ENCODE measurements at regions not wholly inside any gene's neighbourhood (a gene's known extent, or its start where the extent isn't known, plus 50 kb on each side); places are given as distances from the start of the nearest gene placed in this dataset.

GRCh38 chr6:80472271-80472670 lies 365.8 kb downstream of the BCKDHB start:
- no peak for TF ChIP-seq EZH2 (IDR thresholded peaks at IDR 0.05; ENCODE audit: borderline replicate concordance, low read length)
- no peak for TF ChIP-seq CTCF (IDR thresholded peaks at IDR 0.05; ENCODE audit: low read length)

Data from OCI-LY1 (cell line).